Upper lobe of left lung (tissue), 6 donors: ENCODE measurements at regions not wholly inside any gene's neighbourhood (a gene's known extent, or its start where the extent isn't known, plus 50 kb on each side); places are given as distances from the start of the nearest gene placed in this dataset.

ENCODE experiments used
- ATAC-seq, 2 donors: fragments of 200-7000 bp; cut with Tn5 transposase; one replicate each; pipeline ENCODE4 v1.9.1; 2022; ENCODE audit warnings: mild to moderate bottlenecking in 2 of 2, moderate library complexity in 2 of 2; ENCODE audit not compliant: low FRiP score in 2 of 2
- DNase-seq, 2 donors: peaks; one replicate each; pipeline ENCODE4 v3.0.0-alpha.2; 2019 to 2020
- H3K27ac ChIP-seq, 4 donors: fragments of 200-600 bp; sonication (generic); one replicate each; pipeline ENCODE4 v1.5.1; 2016 to 2019
- H3K27me3 ChIP-seq, 4 donors: fragments of 200-600 bp; sonication (generic); one replicate each; pipeline ENCODE4 v1.5.1; 2017 to 2019
- H3K36me3 ChIP-seq, 4 donors: fragments of 200-600 bp; sonication (generic); one replicate each; pipeline ENCODE4 v1.5.1; 2016 to 2019
- H3K4me1 ChIP-seq, 4 donors: fragments of 200-600 bp; sonication (generic); one replicate each; pipeline ENCODE4 v1.5.1; 2018 to 2019
- H3K4me3 ChIP-seq, 4 donors: fragments of 200-600 bp; sonication (generic); one replicate each; pipeline ENCODE4 v1.5.1; 2017 to 2019; ENCODE audit warnings: mild to moderate bottlenecking in 2 of 4, moderate library complexity in 1 of 4
- H3K9me3 ChIP-seq, 4 donors: fragments of 200-600 bp; sonication (generic); one replicate each; pipeline ENCODE4 v1.5.1; 2018 to 2019
- EP300 ChIP-seq, 4 donors: sonication (generic); formaldehyde crosslinking; IDR thresholded peaks; one replicate each; pipeline ENCODE4 v1.5.1; 2017; ENCODE audit warnings: antibody characterized with exemption in 4 of 4, control low read depth in 2 of 4
- POLR2A ChIP-seq, 4 donors: fragments of 450-650 bp; IDR thresholded peaks; one replicate each; pipeline ENCODE4 v1.5.1; 2016 to 2017; ENCODE audit warnings: antibody characterized with exemption in 4 of 4, mild to moderate bottlenecking in 2 of 4
- POLR2AphosphoS5 ChIP-seq, 2 donors: sonication (generic); formaldehyde crosslinking; IDR thresholded peaks; one replicate each; pipeline ENCODE4 v1.5.1; 2017; ENCODE audit warnings: antibody characterized with exemption in 2 of 2
- WGBS, 2 donors: methylation state at CpG; one replicate each; pipeline ENCODE4 v1.1.5; 2017 to 2018; 5-methylcytosine and 5-hydroxymethylcytosine counted together
- TF ChIP-seq, protein P1 (sequence below), 6 experiments: fragments of 450-650 bp in 4 of 6; fragments of 200-600 bp in 2 of 6; sonication (generic) in 2 of 6; IDR thresholded peaks; one replicate each; pipeline ENCODE4 v1.5.1; 2016 to 2019; ENCODE audit warnings: antibody characterized with exemption in 6 of 6
- donor health status: DM: no; HTN: no; CAD: no; lungs with moderate emphysema.
- donor health status: DM: no; HTN: yes; CAD: no; lungs with severe emphysema.

DNA sequence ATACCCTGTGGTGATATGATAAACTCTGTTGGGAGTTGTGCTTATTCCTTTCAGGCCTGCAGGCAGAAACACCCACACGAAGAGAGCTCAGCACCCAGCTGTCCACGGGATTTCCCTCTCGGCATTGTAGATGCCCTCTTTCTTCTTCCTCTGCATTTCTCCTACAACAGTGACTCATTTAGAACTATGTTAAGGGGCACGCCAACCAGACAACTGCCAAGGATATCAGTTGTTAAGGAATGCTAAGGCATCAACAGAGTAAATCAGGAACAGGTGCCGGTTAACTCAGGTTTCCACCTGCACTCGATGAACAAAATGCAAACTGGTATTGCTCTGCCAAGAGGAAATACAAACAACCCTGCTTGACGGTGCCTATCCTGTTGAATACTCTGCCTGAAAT lies 270.0 kb upstream of the PEX5L start:
- H3K4me1 ChIP-seq, result no peaks in the 10 kb centered on the region
- 68 to 74% methylated on average over 7 of the region's 7 CpGs for whole genome bisulfite sequencing, 2 donors

DNA sequence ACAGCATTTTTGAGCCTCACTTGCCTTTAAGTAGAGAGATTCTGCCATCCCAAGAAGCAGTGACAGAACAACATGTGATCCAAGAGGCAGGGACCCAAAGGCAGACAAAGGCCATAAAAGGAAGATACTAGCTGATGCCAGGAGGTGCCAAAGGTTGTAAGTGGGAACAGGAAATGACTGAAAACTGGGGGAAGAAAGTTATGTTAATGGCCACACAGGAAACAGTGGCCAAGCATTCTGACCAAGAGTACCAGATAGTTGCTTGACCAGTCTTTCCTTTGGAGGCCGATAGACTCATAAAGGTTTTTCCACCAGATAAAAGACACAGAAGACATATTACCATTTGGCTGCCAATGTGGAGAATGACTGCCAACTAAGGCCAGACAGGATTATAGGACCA lies 274.5 kb upstream of the PEX5L start:
- Histone ChIP-seq H3K27ac (no peak overlapping the region), H3K4me1 (no peaks in the 10 kb centered on the region), H3K9me3 (no peaks in the 10 kb centered on the region), H3K4me3 (no peak overlapping the region), H3K27me3 (no peaks in the 10 kb centered on the region), H3K36me3 (no peaks in the 10 kb centered on the region)
- ATAC-seq (no peak), DNase-seq (no peak)
- TF ChIP-seq POLR2AphosphoS5 (IDR thresholded peaks at IDR 0.05) (no peak), POLR2A (IDR thresholded peaks at IDR 0.05) (no peak), EP300 (IDR thresholded peaks at IDR 0.05) (no peak)
- TF ChIP-seq, protein P1, sequence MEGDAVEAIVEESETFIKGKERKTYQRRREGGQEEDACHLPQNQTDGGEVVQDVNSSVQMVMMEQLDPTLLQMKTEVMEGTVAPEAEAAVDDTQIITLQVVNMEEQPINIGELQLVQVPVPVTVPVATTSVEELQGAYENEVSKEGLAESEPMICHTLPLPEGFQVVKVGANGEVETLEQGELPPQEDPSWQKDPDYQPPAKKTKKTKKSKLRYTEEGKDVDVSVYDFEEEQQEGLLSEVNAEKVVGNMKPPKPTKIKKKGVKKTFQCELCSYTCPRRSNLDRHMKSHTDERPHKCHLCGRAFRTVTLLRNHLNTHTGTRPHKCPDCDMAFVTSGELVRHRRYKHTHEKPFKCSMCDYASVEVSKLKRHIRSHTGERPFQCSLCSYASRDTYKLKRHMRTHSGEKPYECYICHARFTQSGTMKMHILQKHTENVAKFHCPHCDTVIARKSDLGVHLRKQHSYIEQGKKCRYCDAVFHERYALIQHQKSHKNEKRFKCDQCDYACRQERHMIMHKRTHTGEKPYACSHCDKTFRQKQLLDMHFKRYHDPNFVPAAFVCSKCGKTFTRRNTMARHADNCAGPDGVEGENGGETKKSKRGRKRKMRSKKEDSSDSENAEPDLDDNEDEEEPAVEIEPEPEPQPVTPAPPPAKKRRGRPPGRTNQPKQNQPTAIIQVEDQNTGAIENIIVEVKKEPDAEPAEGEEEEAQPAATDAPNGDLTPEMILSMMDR (IDR thresholded peaks at IDR 0.05), result no peak
- 63 to 64% methylated on average over 1 of the region's 1 CpG for WGBS, 2 donors

More for the DNA sequence above, 270.0 kb upstream of the PEX5L start:
- ATAC-seq (no peak), DNase-seq (no peak)
- H3K27ac ChIP-seq, result no peak overlapping the region
- TF ChIP-seq POLR2AphosphoS5 (IDR thresholded peaks at IDR 0.05) (no peak), POLR2A (IDR thresholded peaks at IDR 0.05) (no peak), EP300 (IDR thresholded peaks at IDR 0.05) (no peak)
- TF ChIP-seq, protein P1 (IDR thresholded peaks at IDR 0.05), result no peak
- no peak overlapping the region for H3K4me3 ChIP-seq
- no peaks in the 10 kb centered on the region for H3K9me3 ChIP-seq
- H3K36me3 ChIP-seq, result no peaks in the 10 kb centered on the region
- no peaks in the 10 kb centered on the region for H3K27me3 ChIP-seq

DNA sequence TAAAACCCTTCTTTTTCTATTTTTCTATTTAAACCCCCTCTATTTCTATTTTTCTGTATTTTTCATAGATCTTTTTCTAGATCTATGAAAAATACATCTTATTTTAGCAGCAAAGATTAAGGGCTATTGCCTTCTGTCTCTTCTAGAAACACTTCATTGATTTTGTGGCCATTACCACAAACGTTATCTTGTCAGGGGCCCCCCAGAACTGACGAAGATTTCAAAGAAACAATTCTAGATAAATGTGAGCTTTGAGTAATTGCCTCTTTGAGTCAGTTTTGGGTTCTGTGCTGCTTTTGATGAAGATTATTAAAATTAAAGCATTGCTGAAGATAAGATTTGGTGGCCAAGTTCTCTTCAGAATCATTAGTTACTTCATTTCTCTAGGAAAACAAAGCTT lies 279.6 kb upstream of the PEX5L start:
- DNase-seq (no peak), ATAC-seq (no peak)
- H3K4me3 ChIP-seq, result no peak overlapping the region
- H3K27me3 ChIP-seq, result no peaks in the 10 kb centered on the region
- WGBS, 2 donors, result 17 to 25% methylated on average over 2 of the region's 2 CpGs
- no peaks in the 10 kb centered on the region for H3K36me3 ChIP-seq
- TF ChIP-seq EP300 (IDR thresholded peaks at IDR 0.05), result no peak
- no peak for TF ChIP-seq POLR2A (IDR thresholded peaks at IDR 0.05)
- no peak for TF ChIP-seq POLR2AphosphoS5 (IDR thresholded peaks at IDR 0.05)
- TF ChIP-seq, protein P1 (IDR thresholded peaks at IDR 0.05), result no peak
- no peaks in the 10 kb centered on the region for H3K9me3 ChIP-seq
- no peak overlapping the region for H3K27ac ChIP-seq
- no peaks in the 10 kb centered on the region for H3K4me1 ChIP-seq

DNA sequence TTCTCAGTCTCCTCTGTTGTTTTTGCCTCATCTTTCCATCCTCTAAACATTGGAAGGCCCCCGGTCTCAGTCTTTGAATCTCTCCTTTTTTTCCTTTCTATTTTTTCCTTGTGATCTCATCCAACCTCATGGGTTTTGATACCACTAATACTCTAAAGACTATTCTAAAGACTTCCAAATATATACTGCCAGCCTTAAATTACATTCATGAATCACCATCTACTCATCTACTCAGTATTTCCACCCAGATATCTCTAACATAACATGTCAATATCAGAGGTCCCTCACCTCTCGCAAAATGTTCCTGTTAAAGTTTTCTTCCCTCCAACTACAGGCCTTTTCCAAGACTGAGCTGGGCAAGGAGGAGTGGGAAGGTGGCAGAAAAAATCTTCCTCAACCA lies 282.5 kb upstream of the TTC14 start:
- TF ChIP-seq POLR2A (IDR thresholded peaks at IDR 0.05) (no peak), POLR2AphosphoS5 (IDR thresholded peaks at IDR 0.05) (no peak), EP300 (IDR thresholded peaks at IDR 0.05) (no peak)
- TF ChIP-seq, protein P1 (IDR thresholded peaks at IDR 0.05), result no peak
- no peak for ATAC-seq

DNA sequence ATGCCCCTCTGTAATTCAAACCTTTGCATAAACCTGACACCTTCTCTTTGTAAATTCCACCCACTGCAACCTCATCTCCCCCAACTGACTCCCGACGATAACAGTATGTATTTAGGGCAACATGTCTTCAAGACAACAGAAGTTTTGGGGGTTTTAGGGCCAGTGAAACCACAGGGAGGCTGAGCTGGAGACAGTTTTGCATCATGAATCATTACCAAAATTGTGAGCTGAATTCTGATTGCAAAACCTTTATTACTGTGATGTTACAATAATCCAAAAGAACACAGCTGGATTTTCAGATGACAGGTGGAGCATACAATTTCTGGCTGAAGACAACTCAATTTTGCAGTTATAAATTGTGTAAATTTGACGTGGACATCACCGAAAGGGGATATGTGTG lies 281.3 kb upstream of the TTC14 start:
- ATAC-seq (no peak), DNase-seq (no peak)
- Histone ChIP-seq H3K9me3 (no peaks in the 10 kb centered on the region), H3K4me3 (no peak overlapping the region), H3K4me1 (no peaks in the 10 kb centered on the region), H3K27me3 (no peaks in the 10 kb centered on the region), H3K27ac (no peak overlapping the region), H3K36me3 (no peaks in the 10 kb centered on the region)
- TF ChIP-seq, protein P1 (IDR thresholded peaks at IDR 0.05), result no peak
- TF ChIP-seq POLR2AphosphoS5 (IDR thresholded peaks at IDR 0.05) (no peak), POLR2A (IDR thresholded peaks at IDR 0.05) (no peak), EP300 (IDR thresholded peaks at IDR 0.05) (no peak)
- WGBS, 2 donors, result 76 to 88% methylated on average over 4 of the region's 4 CpGs

More for the DNA sequence above, 282.5 kb upstream of the TTC14 start:
- WGBS, 2 donors, result 88 to 92% methylated on average over 2 of the region's 2 CpGs
- DNase-seq, result no peak
- Histone ChIP-seq H3K27me3 (no peaks in the 10 kb centered on the region), H3K27ac (no peak overlapping the region), H3K4me1 (no peaks in the 10 kb centered on the region), H3K4me3 (no peak overlapping the region), H3K9me3 (no peaks in the 10 kb centered on the region), H3K36me3 (no peaks in the 10 kb centered on the region)
